K562 (cell line): ENCODE measurements at regions not wholly inside any gene's neighbourhood (a gene's known extent, or its start where the extent isn't known, plus 50 kb on each side); places are given as distances from the start of the nearest gene placed in this dataset.

ENCODE experiments used
- ATAC-seq: fragments of 200-7000 bp; cut with Tn5 transposase; 3 replicates; pipeline ENCODE4 v1.9.1; 2020; ENCODE audit warnings: moderate library complexity
- BruUV-seq: library from RNA; stranded (reverse); fragments of 400-500 nt; replicated peaks from 2 replicates; lab custom pipeline; 2021; lab: Mats Ljungman, UMichigan
- CTCF ChIA-PET: fragments of 300-600 bp; formaldehyde crosslinking; extraction: SDS; loops from one replicate; lab custom pipeline; 2021; ENCODE audit warnings: low intra/inter-chr PET ratio; lab: Yijun Ruan, JAX
- POLR2A ChIA-PET: fragments of 300-600, 350-650 bp; sonication (Branson Sonifier 250); formaldehyde crosslinking; extraction: SDS; loops from one replicate; lab custom pipeline; 2021; ENCODE audit warnings: antibody characterized with exemption, inconsistent platforms; lab: Yijun Ruan, JAX
- DNase-seq, 4 experiments: peaks; one replicate each; pipeline versions ENCODE4 v3.0.0 to v3.0.0-alpha.2; 2011 to 2018; ENCODE audit warnings: low spot score in 3 of 4, mixed read lengths in 3 of 4; ENCODE audit errors: extremely low read depth in 1 of 4
- FAIRE-seq: peaks from 2 replicates; lab custom pipeline; 2011; peaks lifted over from hg19 to GRCh38; lab: Jason Lieb, UNC
- H2AFZ ChIP-seq: 2 replicates; pipeline ENCODE4 v1.6.0; 2011; ENCODE audit warnings: low read depth, low read length, control low read depth, inconsistent platforms
- H3K27ac ChIP-seq: fragments of 200-600 bp; 3 replicates; pipeline ENCODE4 v1.8.0; 2011; ENCODE audit warnings: low read depth, mild to moderate bottlenecking, control low read depth, inconsistent platforms, low read length, moderate library complexity, mixed read lengths; ENCODE audit errors: extremely low read depth
- H3K27me3 ChIP-seq, 2 experiments: fragments of 300-600 bp in 1 of 2; 2 replicates in 1 of 2; 3 replicates in 1 of 2; pipeline versions ENCODE4 v1.6.0 to v1.8.0; 2011; ENCODE audit warnings: inconsistent platforms in 2 of 2, low read length in 2 of 2, mild to moderate bottlenecking in 1 of 2, mixed read lengths in 1 of 2, moderate library complexity in 1 of 2; ENCODE audit not compliant: control insufficient read depth in 2 of 2, insufficient read depth in 2 of 2
- H3K36me3 ChIP-seq: fragments of 300-600 bp; 3 replicates; pipeline ENCODE4 v1.8.0; 2011; ENCODE audit warnings: mild to moderate bottlenecking, low read length, inconsistent platforms; ENCODE audit not compliant: control insufficient read depth, insufficient read depth
- H3K4me1 ChIP-seq, 2 experiments: fragments of 200-600 bp in 1 of 2; replicated peaks in 1 of 2; 2 replicates in 1 of 2; 3 replicates in 1 of 2; pipeline versions ENCODE4 v1.5.1 to v1.8.0; 2011; ENCODE audit warnings: inconsistent platforms in 2 of 2, low read length in 2 of 2, mild to moderate bottlenecking in 1 of 2, mixed read lengths in 1 of 2, moderate library complexity in 1 of 2; ENCODE audit not compliant: control insufficient read depth in 2 of 2, insufficient read depth in 2 of 2
- H3K4me2 ChIP-seq: 2 replicates; pipeline ENCODE4 v1.6.1; 2011; ENCODE audit warnings: low read length, control low read depth, inconsistent platforms, mixed read lengths; ENCODE audit not compliant: insufficient read depth
- H3K4me3 ChIP-seq: fragments of 200-600 bp; sonication (generic), shearing (Covaris generic); 2 replicates; pipeline ENCODE4 v1.5.1; 2016; ENCODE audit warnings: control low read depth, inconsistent platforms
- H3K79me2 ChIP-seq: fragments of 200-600 bp; 3 replicates; pipeline ENCODE4 v1.8.0; 2011; ENCODE audit warnings: low read length, inconsistent platforms; ENCODE audit not compliant: control insufficient read depth, insufficient read depth
- H3K9ac ChIP-seq, 2 experiments: 2 replicates each; pipeline versions ENCODE4 v1.6.0 to v1.6.1; 2011; ENCODE audit warnings: low read depth in 2 of 2, low read length in 2 of 2, control low read depth in 1 of 2, inconsistent platforms in 1 of 2, mild to moderate bottlenecking in 1 of 2, mixed read lengths in 1 of 2; ENCODE audit not compliant: insufficient read depth in 1 of 2
- H3K9me1 ChIP-seq: one replicate; pipeline ENCODE4 v1.6.0; 2011; ENCODE audit warnings: inconsistent platforms, mild to moderate bottlenecking, low read length, moderate library complexity; ENCODE audit not compliant: control insufficient read depth, insufficient read depth
- H3K9me3 ChIP-seq: replicated peaks from 2 replicates; pipeline ENCODE4 v1.5.1; 2011; ENCODE audit warnings: low read depth, low read length, inconsistent platforms; ENCODE audit not compliant: control insufficient read depth, insufficient read depth
- H4K20me1 ChIP-seq: replicated peaks from 2 replicates; pipeline ENCODE4 v1.6.1; 2011; ENCODE audit warnings: low read length, inconsistent platforms, mixed read lengths; ENCODE audit not compliant: control insufficient read depth, insufficient read depth
- E2F5 ChIP-seq: sonication (generic); formaldehyde crosslinking; IDR thresholded peaks from 2 replicates; pipeline ENCODE4 v1.8.0; 2022; ENCODE audit warnings: mild to moderate bottlenecking, missing genetic modification reagents
- EP300 ChIP-seq: IDR thresholded peaks from 2 replicates; pipeline ENCODE4 v1.6.1; 2012; ENCODE audit warnings: low read length, improper control_type of control experiment
- EZH2 ChIP-seq: IDR thresholded peaks from 2 replicates; pipeline ENCODE4 v1.6.1; 2012; ENCODE audit warnings: low read depth, mild to moderate bottlenecking, inconsistent platforms, low read length, borderline replicate concordance
- RERE ChIP-seq: sonication (generic); formaldehyde crosslinking; IDR thresholded peaks from 2 replicates; pipeline ENCODE4 v1.8.0; 2023; ENCODE audit warnings: missing genetic modification reagents, mild to moderate bottlenecking, borderline replicate concordance
- RNF2 ChIP-seq: sonication (generic); IDR thresholded peaks from 2 replicates; pipeline ENCODE4 v1.6.1; 2016
- RUNX1 ChIP-seq: sonication (generic); IDR thresholded peaks from 2 replicates; pipeline ENCODE4 v1.6.1; 2016; ENCODE audit warnings: antibody characterized with exemption, low read depth
- SMC3 ChIP-seq: conservative IDR thresholded peaks from 2 replicates; pipeline ENCODE4 v1.6.1; 2011; ENCODE audit warnings: low read depth, low read length, improper control_type of control experiment; ENCODE audit not compliant: insufficient read depth
- TARDBP ChIP-seq: fragments of 450-650 bp; IDR thresholded peaks from 2 replicates; pipeline ENCODE4 v1.6.1; 2016
- WGBS: fragments of 100-300 bp; shearing (Covaris generic); methylation state at CpG from one replicate; pipeline ENCODE4 v1.1.6; 2016; ENCODE audit warnings: low coverage, mixed read lengths; ENCODE audit not compliant: insufficient coverage; ENCODE audit errors: missing lambda C conversion rate; 5-methylcytosine and 5-hydroxymethylcytosine counted together
- in situ Hi-C: fragments of 300-500 bp; cut with MboI; formaldehyde crosslinking; loops from 4 replicates; pipeline ENCODE4 v1.15.0; 2018; ENCODE audit warnings: inconsistent platforms, mixed read lengths
- intact Hi-C: fragments of 100-400 bp; cut with micrococcal nuclease; formaldehyde crosslinking; loops from 2 replicates; pipeline ENCODE4 v1.14.2; 2022

- Histone ChIP-seq H3K9me3 (no peaks in the 10 kb centered on the region), H2AFZ (no peak overlapping the region), H3K27ac (no peak overlapping the region), H3K79me2 (no peaks in the 10 kb centered on the region), H3K27me3 (no peaks in the 10 kb centered on the region), H3K9ac (no peak overlapping the region), H3K36me3 (no peaks in the 10 kb centered on the region), H3K9me1 (no peaks in the 10 kb centered on the region), H3K4me1 (no peaks in the 10 kb centered on the region), H3K4me3 (no peak overlapping the region), H4K20me1 (no peaks in the 10 kb centered on the region), H3K4me2 (no peak overlapping the region)
- ChIA-PET POLR2A (no interaction called here), CTCF (no interaction called here)
- WGBS = 0% methylated on average over 3 of the region's 3 CpGs
- intact Hi-C loops (no loop called here), in situ Hi-C loops (no loop called here)
- no peak for DNase-seq
- ATAC-seq = no peak
- TF ChIP-seq SMC3 = no peak
- TF ChIP-seq E2F5 = no peak
- no peak for TF ChIP-seq EP300
- no peak for TF ChIP-seq RUNX1
- no peak for TF ChIP-seq TARDBP
- TF ChIP-seq EZH2 = no peak
- no peak for TF ChIP-seq RERE (CRISPR knock-in tag)
- TF ChIP-seq RNF2 = no peak
- no TSS peak for BruUV-seq
- FAIRE-seq = no peak
These were observed 490.4 kb downstream of the BMP2 start for GRCh38 chr20:7257692-7258466.
